Ishikawa (cell line): ENCODE measurements at regions not wholly inside any gene's neighbourhood (a gene's known extent, or its start where the extent isn't known, plus 50 kb on each side); places are given as distances from the start of the nearest gene placed in this dataset.

ENCODE experiments used
- CEBPB ChIP-seq: IDR thresholded peaks from 2 replicates; pipeline ENCODE4 v1.6.1; 2012
- CREB1 ChIP-seq: IDR thresholded peaks from 2 replicates; pipeline ENCODE4 v1.6.1; 2012; ENCODE audit warnings: low read depth
- EGR1 ChIP-seq: IDR thresholded peaks from 2 replicates; pipeline ENCODE4 v1.6.1; 2012
- NFIC ChIP-seq: IDR thresholded peaks from 2 replicates; pipeline ENCODE4 v1.6.1; 2012
- RAD21 ChIP-seq: IDR thresholded peaks from 2 replicates; pipeline ENCODE4 v1.6.1; 2012; ENCODE audit warnings: low read depth
- REST ChIP-seq: IDR thresholded peaks from 2 replicates; pipeline ENCODE4 v1.6.1; 2012; ENCODE audit warnings: low read depth, mild to moderate bottlenecking
- TAF1 ChIP-seq: IDR thresholded peaks from 2 replicates; pipeline ENCODE4 v1.6.1; 2012; ENCODE audit warnings: low read depth, mild to moderate bottlenecking
- TCF12 ChIP-seq: IDR thresholded peaks from 2 replicates; pipeline ENCODE4 v1.6.1; 2012; ENCODE audit warnings: low read depth
- TEAD4 ChIP-seq: IDR thresholded peaks from 2 replicates; pipeline ENCODE4 v1.6.1; 2012
- USF1 ChIP-seq: IDR thresholded peaks from 2 replicates; pipeline ENCODE4 v1.6.1; 2012
- YY1 ChIP-seq: IDR thresholded peaks from 2 replicates; pipeline ENCODE4 v1.6.1; 2012; ENCODE audit warnings: low read depth
- ZBTB7A ChIP-seq: IDR thresholded peaks from 2 replicates; pipeline ENCODE4 v1.6.1; 2012; ENCODE audit warnings: low read depth
- TF ChIP-seq, protein P1 (sequence below): IDR thresholded peaks from 2 replicates; pipeline ENCODE4 v1.6.1; 2012

- TF ChIP-seq TEAD4 (no peak), ZBTB7A (no peak), REST (no peak)
Measured at GRCh38 chr14:100419856-100420255, 96.7 kb downstream of the SLC25A47 start.

- TF ChIP-seq TEAD4 (no peak), CREB1 (no peak)
Measured at GRCh38 chr14:100421756-100422470, 98.8 kb downstream of the SLC25A47 start.

GRCh38 chr14:100422556-100423316, 99.6 kb downstream of the SLC25A47 start:
- TF ChIP-seq TAF1 = no peak
- no peak for TF ChIP-seq CEBPB
- no peak for TF ChIP-seq YY1
- TF ChIP-seq TCF12 = no peak
- no peak for TF ChIP-seq RAD21

- TF ChIP-seq YY1 (no peak), RAD21 (no peak), CEBPB (no peak), USF1 (no peak), ZBTB7A (no peak), CREB1 (no peak), TCF12 (no peak), TAF1 (no peak), EGR1 (no peak), NFIC (no peak), TEAD4 (no peak), REST (no peak)
- TF ChIP-seq, protein P1, sequence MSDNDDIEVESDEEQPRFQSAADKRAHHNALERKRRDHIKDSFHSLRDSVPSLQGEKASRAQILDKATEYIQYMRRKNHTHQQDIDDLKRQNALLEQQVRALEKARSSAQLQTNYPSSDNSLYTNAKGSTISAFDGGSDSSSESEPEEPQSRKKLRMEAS = no peak
Measured at GRCh38 chr14:100423317-100424010, 100.3 kb downstream of the SLC25A47 start.

DNA sequence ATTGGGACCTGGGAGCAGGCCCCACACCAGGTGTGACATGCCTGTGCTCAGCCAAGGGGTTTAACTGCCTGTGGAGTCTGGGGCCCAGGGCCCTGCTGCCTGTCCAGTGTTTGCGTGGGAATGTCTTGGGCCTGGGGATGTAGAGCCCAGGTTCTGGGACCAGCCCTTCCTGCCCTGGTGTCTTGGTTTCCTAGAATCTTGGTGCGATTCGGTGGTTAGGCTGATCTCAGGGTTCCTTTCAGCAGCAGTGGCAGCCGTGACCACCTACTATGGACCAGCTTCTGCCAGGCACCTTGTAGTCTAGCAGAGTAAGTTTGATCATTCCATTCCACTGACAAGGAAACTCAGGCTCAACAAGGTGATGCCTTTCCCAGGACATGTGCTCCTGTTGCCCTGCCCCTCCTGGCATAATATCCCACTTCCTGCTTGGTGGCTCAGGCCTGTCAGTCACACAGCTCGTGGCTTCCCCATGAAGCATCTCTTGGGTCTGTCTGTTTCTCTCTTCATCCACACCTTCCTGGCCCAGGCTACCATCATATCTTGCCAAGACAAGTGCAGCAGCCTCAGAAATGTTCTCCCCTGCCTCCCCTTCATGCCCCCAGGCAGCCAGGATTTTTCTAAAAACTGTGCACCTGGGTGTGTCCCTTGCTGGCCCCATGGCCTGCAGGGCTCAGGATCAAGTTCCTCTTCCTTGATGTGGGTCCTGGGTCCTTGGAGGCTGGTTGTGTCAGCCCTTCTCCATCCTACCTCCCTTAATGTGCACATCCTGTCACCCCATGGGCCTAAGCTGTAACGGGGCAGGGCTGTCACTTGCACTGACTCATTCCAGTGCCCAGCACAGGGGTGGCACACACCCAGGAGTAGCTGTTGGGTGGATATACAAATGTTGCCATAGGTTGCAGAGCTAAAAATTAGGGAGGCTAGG, 101.6 kb downstream of the SLC25A47 start:
- TF ChIP-seq CREB1 = no peak
- no peak for TF ChIP-seq REST
- no peak for TF ChIP-seq USF1
- TF ChIP-seq EGR1 = no peak
- TF ChIP-seq TCF12 = no peak
- no peak for TF ChIP-seq CEBPB
- TF ChIP-seq ZBTB7A = no peak
